ENCODE measurements at regions not wholly inside any gene's neighbourhood (a gene's known extent, or its start where the extent isn't known, plus 50 kb on each side); places are given as distances from the start of the nearest gene placed in this dataset.
"Not testable (repeated sequence)": the region's sequence is repeated elsewhere in the genome, so short reads cannot be mapped to it uniquely, and the experiment has no call there.

DNA sequence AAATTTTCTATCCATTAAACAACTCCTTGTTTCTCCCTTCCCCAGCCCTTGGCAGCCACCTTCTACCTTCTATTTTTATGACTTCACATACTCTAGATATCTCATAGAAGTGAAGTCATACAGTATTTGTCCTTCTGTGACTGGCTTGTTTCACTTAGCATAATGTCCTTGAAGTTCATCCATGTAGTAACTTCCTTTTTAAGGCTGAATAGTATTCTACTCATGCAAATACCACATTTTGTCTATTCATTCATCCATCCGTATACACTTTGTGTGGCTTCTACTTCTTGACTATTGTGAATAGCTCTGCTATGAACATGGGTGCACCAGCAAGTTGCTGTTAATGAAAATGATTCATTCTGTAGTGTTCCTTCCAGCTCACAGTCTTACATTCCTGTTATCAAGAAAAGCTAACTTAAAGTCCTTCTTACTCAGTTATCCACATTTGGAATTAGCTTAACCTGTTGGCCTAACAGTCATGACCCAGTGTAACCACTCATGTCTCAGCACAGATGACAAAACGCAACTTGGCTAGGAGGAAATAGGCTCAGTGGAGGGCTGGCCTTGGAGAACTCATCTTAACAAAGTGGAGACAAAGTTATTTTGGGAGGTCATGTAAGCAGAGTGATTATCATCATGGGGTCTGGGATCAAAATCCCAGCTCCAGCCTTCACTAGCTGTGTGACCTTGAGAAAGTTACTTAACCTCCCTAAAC, 129.7 kb upstream of the MAP3K1 start:
- DNase-seq: no peak

DNA sequence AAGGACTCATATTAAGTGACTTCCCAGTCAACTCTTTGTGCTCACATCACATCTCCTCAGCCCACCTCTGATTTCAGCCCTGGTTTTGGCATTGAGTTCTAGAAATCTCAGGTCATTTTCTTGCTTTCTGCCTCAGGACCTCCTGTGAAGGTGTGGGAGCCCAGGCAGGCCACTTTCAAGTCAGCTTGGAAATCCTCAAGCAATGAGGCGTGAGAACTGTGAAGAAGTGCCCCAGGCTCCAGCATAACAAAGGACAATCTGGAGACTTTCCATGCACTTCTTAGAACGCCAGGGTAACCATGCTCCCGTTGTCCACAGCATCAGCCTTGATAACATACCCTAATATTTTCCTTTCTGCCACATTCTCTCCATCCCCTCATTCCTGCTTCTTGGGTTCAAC, 131.2 kb upstream of the MAP3K1 start:
- no peak for DNase-seq

DNA sequence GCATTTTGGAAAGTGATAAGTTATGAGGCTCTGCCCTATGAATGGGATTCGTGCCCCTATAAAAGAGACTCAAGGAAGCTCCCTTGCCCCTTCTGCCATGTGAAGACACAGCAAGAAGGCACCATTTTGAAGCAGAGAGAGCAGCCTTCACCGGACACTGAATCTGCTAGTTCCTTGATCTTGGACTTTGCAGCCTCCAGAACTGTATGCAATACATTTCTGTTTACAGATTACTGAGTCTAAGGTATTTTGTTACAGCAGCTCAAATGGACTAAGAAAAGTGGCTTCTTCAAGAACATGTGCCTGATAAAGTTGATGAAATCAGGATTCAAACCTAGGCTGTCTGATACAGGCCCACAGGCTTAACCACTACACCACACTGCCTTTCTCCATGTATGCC, 131.6 kb upstream of the MAP3K1 start:
- no peak for DNase-seq

DNA sequence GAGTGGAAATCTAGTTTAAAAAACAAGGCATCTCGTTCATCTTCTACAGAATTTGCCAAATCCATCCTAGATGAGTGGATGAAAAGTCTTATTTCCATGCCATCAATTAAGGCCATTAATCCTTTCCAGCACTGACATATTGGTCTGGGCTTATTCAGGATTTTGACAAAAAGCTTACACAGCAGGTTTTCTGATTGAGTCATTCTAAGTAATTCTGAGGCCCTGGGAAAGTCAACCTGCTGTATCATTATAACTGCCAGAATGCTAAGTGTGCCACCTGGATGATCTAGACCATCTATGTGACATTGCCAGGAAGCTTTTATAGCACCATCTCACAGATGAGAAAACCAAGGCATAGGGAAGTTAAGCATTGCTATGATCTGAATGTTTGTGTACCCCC, 132.1 kb upstream of the MAP3K1 start:
- DNase-seq: no peak

DNA sequence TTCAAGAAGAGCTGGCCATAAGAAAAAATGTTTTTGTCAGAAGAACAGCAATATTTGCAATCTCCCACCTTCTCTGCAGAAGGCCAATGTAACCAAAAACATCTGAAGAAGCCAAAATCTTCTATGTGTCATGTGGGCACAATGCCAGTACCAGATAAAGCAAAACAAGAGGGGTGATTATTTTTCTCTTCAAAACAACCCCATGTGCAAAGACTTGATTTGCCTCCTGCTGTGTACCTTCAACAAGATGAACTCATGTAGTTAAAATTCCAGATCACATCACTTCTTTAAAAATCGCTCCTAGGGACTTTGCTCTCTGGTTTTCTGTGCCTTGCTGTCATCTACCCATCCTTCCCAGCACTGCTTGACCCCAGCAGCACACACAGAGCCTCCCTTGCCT, 134.0 kb upstream of the MAP3K1 start:
- DNase-seq: no peak

DNA sequence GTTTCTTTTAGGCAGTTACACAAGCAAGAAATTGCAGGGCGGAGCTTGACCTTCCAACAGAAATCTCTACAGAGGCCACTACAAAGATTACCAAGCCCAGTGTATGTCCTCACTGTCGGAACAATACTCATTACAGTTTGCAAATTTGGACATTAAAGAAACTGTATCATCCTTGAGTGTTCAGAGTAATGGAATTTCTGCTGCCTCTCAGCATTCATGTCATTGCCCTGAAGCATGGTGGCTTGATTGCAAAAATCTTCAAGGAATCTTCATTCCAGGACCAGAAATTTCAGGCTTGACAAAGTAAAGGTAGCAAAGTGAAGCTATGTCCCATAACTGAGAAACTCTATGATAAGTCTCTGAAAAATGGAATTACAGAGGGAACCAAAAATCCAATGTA, 134.6 kb upstream of the MAP3K1 start:
- no peak for DNase-seq

DNA sequence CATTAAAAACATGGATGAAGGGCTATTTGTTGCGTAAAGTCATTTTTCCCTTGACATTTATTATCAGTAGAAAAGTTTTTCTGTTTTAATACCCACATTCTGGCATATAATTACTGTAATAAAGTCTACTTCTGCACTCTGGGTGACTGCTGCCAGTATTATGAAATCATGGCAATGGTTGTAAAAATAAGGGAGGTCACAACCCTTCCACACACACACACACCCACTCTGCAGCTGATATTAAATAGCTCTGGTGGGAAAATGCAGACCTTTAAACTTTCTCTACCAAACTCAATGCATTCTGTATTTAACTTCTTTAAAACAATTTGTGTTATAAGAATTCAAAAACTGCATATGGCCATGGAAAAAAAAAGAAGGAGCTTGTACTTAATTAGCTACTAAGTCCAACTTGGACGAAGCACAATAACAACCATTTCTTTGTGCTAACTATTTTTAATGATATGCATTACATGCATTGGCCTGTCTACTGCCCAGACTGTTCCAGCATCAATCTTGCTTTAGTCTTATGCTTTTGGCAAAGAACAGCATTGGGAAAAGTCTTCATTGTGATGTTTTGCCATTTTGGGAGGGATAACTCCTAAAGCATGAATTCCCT, 137.6 kb upstream of the MAP3K1 start:
- no peak for DNase-seq

DNA sequence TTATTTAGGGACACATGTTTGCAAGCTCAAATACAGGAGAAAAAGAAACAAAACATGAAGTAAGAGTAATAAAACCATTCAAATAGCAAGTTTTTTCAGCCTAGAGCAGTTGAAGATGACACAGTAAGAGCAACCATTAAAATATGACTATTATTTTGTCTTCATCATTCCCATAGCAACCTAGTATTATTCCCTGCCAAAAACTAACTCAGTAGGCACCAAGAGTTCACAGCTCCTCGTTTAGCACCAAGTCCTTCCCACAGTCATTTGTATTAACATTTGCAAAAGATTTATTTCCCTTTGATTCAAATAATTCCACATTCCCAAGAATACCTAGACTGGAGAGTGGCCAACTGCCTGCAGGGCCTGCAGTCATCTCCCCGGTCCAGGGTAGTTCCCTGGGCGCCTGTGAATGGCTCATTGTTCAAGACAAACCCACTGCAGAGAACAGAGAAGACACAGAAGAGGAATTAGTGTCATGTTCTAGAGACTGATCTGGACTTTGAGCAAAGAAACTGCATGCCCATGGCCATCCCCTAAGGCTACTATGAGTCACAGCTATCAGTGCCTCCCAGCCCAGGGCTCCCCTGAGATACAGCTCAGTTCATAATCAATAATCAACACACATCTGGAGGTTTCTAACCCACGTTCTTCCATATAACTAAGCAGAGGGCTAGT, 139.1 kb upstream of the MAP3K1 start:
- DNase-seq: no peak

DNA sequence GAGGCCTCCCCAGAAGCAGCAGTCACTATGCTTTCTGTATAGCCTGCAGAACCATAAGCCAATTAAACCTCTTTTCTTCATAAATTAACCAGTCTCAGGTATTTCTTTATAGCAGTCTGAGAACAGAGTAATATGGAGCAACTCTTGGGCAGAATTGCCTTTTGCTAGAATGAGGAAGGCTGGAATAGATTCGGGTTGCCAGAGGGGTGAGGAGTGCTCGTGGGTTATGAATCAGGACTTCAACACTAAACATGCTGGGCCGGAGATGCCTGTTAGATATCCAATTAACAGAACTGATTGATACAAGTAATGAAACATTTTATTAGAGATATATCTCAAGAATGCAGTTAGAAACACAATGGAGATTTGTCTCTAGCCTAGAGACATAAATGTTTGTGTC, 140.9 kb upstream of the MAP3K1 start:
- DNase-seq: no peak

DNA sequence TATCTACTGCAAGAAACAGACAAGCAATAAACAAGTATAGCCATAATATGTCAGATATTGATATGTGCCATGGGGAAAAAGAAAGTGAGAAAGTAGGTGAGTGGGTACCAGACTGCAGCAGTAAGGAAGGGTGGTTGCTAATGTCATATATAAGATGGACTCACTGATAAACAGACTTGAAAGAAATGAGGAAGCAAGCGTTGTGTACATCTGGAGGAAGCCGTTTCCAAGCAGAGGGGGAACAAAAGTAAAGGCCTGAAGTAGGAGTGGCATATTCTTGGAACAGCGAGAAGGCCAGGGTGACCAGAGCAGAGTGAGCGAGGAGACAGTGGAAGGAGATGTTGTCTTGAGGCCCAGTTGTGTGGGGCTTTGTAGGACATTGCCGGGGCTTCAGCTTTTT, 142.2 kb upstream of the MAP3K1 start:
- DNase-seq: no peak

DNA sequence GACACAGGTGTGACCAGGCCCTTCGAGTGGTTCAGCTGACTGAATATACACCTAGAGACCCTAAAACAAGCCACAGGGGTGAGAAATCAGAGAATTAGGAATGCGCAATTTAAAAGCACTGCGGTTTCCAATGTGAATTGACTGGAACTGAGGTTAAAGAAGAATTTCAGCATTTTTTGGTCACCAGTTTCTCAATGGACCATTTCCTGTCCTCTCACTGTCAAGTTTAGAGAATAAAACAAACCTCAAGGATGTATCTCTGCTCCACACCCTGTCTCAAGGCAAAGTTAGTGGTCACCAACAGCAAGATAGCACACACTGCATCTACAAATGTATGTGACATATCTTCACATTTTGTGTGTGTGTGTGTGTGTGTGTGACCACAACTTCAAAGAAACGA, 143.8 kb upstream of the MAP3K1 start:
- DNase-seq: no peak

DNA sequence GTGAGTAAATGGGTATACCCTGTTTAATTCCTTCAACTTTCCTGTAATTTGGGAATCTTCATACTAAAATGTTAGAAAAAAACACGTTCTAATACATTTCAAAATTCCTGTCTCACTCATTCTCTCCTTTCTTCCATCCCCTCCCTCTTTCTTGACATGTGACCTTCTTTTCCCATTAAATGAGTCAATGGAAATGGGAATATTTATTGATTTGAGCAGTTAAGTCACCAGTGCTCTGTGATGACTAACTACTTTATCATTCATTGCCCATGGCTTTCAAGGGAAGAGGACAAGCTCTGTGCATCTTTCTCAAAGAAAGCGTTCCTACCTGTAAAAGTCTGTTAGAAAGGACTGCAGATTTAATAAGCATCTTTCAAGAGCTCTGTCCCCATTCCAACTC, 144.4 kb upstream of the MAP3K1 start:
- no peak for DNase-seq

DNA sequence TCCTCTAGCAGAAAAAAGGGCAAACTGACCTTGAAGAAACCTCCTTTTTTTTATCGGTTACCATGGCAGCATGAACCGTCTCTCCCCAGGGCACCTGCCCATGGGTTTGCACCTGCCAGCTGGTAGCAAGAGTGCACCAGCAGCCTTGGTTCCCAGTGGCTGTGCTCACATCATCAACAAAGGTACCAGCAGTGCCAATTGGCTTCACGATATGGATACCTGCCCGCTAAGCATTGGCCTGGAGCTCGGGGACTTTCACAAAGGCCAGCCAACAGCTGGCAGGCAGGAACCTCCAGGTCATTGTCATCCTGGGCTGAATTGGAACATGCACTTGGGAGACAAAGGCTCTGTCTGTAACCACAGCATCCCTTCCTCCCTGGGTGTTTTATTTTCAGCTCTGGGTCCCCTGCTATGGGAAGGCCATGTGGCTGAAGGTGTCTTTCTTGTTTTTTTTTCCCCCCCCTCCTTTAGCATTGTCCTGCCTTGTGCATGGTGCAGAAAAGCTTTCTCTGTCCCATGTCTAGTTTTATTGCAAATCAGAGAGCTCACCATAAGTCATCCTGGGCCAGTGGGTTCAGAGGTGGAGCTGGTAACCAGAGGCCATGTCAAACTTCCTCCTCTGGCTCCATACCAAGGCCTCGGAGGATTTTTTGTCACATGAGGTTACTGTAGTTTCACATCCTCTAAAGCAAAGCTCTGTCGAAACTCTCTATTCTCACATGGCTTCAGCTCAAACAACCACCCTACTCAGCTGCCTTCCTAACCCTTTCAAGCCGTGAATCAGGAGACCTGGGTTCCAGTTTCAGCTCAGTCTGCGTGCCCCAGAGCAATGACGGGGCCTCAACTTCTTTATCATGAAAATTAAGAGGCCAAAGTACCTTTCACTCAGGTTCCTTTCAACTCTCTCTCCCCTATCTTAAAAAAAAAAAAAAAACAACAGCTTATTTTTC, 145.5 kb upstream of the MAP3K1 start:
- DNase-seq: peak; percentile 21 to 22

DNA sequence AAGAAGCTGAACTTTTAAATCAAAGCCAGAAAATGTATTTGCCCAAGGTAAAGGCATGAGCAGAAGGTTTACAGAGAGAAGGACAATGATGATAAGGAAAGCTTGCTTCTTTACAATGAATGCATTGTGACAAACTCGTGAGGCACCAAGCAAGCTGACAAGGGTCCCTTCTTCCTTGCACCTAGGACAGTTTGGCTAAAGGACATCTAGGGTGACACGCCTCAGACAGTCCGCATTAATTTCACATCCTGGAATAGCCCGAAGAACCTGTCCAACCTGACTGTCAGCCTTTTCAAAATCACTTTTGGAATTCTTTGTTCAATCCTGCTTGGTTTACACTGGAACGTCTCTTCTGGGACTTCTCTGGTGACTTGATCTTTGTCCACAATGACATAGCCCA, 146.4 kb upstream of the MAP3K1 start:
- no peak for DNase-seq

DNA sequence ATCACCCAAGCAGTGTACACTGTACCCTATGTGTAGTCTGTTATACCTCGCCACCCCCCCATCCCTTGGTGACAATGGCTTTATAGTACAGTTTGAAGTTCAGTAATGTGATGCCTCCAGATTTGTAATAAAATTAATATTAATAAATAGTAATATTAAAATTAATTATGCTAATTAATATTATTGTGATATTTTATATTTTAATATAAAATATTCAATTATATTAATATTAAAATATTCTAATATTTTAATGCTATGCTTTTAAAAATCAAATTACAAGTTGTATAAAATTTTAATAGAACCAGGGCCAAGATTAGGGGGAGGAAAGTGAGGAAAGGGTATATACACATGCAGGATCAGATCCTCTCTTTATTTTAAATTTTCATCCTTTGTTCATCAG, 147.7 kb upstream of the MAP3K1 start:
- no peak for DNase-seq

DNA sequence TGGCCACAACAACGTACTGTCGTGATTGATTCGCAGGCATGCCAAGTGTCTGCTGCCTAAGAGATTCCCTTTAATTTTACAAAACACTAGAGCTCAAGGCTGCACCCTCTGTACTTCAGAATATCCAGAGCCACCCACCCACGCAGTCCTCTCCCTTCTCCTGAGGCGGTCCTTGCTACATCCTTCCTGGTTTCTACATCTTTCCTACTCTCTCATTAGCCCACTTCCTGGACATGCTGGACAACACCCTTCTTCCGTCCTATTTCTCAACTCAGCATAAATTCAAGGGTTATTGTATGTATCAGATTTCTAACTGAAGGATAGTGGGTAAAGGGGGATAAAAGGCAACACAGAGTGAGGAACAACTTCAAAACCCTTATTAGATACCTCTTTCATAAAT, 148.4 kb upstream of the MAP3K1 start:
- DNase-seq: no peak

DNA sequence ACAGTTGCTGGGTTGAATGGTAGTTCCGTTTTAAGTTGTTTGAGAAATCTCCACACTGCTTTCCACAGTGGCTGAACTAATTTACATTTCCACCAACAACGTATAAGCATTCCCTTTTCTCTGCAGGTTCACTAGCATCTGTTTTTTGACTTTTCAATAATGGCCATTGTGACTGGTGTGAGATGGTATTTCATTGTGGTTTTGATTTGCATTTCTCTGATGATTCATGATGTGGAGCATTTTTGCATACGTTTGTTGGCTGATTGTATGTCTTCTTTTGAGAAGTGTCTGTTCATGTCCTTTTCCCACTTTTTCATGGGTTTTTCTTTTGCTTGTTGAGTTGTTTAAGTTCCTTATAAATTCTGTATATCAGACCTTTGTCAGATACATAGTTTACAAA, 150.2 kb upstream of the MAP3K1 start:
- not testable (repeated sequence) for DNase-seq

DNA sequence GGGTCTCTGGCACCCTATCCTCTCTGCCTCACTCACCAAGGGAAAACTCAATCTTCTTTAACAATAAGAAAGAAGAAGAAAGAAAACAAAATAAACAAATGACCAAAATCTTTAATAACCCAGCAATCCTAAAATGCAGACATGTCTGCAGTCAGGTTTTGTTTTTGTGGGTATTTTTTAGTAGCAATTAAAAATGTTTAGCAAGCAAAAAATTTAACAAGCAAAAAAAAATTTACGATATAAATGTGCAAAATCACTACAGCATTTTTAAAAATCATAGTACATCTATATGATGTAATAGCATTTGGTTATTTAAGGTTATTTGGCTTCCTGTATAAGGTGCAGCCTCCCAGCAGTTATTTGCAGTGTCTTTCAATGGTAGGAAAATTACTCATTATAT, 151.3 kb upstream of the MAP3K1 start:
- DNase-seq: no peak

DNA sequence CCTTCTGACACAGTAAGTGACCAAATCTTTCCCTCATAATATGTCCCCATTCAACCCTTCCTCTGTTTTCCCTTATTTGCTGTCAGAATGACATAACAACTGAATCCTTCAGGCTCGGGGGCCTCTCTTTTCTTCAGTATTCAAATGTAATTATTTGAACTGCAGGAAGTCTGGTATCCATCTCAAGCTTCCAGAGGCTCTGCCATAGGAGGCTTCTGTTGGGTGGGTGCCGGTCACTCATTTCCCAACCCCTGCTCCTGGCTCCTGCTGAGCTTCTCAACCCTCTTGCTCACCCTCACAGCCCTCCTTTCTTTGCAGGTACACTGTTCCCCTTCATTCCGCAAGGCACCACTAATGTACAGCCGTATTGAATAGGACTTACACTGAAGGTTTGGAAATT, 151.8 kb upstream of the MAP3K1 start:
- no peak for DNase-seq

DNA sequence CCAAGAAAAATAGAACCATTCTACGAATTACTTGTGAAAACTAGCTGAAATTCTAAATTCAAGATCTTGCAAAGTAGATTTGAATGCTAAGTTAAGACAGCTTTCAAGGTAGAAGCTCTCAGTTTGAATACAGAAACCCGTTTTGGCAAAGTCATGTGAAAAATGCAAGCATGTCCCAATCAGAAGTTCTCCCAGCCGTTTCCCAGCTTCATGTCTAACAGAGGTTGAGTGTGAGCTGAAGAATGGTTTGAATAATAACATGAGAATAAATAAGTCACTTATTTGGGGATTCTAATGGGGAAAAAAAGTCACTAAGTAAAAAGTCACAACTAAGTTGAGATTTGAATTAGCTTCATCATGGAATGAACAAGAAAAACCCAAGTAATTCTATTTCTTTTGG, 152.5 kb upstream of the MAP3K1 start:
- no peak for DNase-seq

DNA sequence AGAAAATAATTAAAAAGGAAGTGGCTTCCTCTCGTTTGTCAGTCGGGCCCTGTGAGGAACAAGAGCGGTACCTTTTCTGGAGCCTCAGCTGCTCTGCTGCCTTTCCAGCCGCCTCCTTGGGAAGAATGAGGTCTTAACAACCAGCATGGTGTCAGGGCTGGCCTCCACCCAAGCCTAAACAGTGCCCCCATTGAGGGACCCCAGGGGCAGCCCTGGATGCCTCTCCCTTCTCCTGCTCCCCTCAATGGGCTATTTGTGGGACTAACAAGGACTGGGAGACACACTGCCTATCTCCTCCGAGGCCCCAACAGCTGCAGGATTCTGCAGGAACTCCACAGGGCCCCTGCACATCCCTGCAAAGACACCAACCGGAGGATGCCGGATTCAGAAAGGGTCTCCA, 155.4 kb upstream of the MAP3K1 start:
- no peak for DNase-seq

DNA sequence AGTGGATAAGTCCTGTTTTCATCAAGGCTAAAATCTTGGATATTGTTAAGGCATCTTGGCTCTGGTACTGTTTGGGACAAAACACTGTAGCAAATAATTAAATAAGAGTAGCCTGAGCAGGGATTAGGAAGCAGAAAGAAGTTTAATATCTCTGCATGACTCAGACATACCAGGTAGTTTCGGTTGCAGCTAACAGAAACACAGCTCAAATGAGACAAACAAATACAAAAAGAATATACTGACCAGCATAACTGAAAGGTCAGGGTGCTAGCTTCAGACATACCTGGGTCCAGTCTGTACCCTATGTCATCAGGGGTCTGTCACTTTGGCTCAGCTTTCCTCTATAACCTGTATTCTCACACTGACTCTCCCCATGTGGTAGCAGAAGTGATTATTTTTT, 156.4 kb upstream of the MAP3K1 start:
- no peak for DNase-seq

All from stimulated activated CD4-positive, alpha-beta T cell treated with anti-CD3 and anti-CD28 coated beads, Interleukin-2, amount 100 ng/mL, for 48 hours (primary cell).